AG08395 (cell line): ENCODE measurements at regions not wholly inside any gene's neighbourhood (a gene's known extent, or its start where the extent isn't known, plus 50 kb on each side); places are given as distances from the start of the nearest gene placed in this dataset.

Experiments
- DNase-seq: peaks from one replicate; pipeline ENCODE4 v3.0.0; 2012; ENCODE audit warnings: mixed read lengths, low spot score

GRCh38 chr5:82360022-82360421 lies 81.9 kb upstream of the RPS23 start:
- no peak for DNase-seq

GRCh38 chr5:82359272-82359671 lies 81.1 kb upstream of the RPS23 start:
- DNase-seq = no peak

GRCh38 chr5:82358457-82358856 lies 80.3 kb upstream of the RPS23 start:
- peak; percentile 44 for DNase-seq

GRCh38 chr5:82356808-82357671 lies 78.9 kb upstream of the RPS23 start:
- DNase-seq = peak; percentile 82

GRCh38 chr5:82356021-82356420 lies 77.9 kb upstream of the RPS23 start:
- DNase-seq = no peak

GRCh38 chr5:82355496-82355895 lies 77.3 kb upstream of the RPS23 start:
- no peak for DNase-seq

- no peak for DNase-seq
Measured at GRCh38 chr5:82355053-82355452, 76.9 kb upstream of the RPS23 start.

GRCh38 chr5:82354543-82354942 lies 76.4 kb upstream of the RPS23 start:
- DNase-seq = no peak

- no peak for DNase-seq
Measured at GRCh38 chr5:82353522-82353921, 75.4 kb upstream of the RPS23 start.

- DNase-seq = no peak
Measured at GRCh38 chr5:82352146-82352791, 74.1 kb upstream of the RPS23 start.

GRCh38 chr5:82351754-82352145 lies 73.6 kb upstream of the RPS23 start:
- peak; percentile 71 for DNase-seq

- no peak for DNase-seq
Measured at GRCh38 chr5:82351297-82351696, 73.1 kb upstream of the RPS23 start.

GRCh38 chr5:82349652-82350051 lies 71.5 kb upstream of the RPS23 start:
- DNase-seq = no peak

- peak; percentile 76 for DNase-seq
Measured at GRCh38 chr5:82348784-82349425, 70.8 kb upstream of the RPS23 start.

- DNase-seq = peak; percentile 86
Measured at GRCh38 chr5:82347201-82347865, 69.2 kb upstream of the RPS23 start.

- DNase-seq = no peak
Measured at GRCh38 chr5:82346399-82347165, 68.4 kb upstream of the RPS23 start.

- DNase-seq = no peak
Measured at GRCh38 chr5:82345108-82345507, 67.0 kb upstream of the RPS23 start.

GRCh38 chr5:82341325-82341724 lies 63.2 kb upstream of the RPS23 start:
- DNase-seq = no peak

GRCh38 chr5:82340799-82341198 lies 62.6 kb upstream of the RPS23 start:
- no peak for DNase-seq

GRCh38 chr5:82339792-82340191 lies 61.6 kb upstream of the RPS23 start:
- DNase-seq = no peak

GRCh38 chr5:82338771-82339373 lies 60.7 kb upstream of the RPS23 start:
- DNase-seq = no peak
